ENCODE measurements at regions not wholly inside any gene's neighbourhood (a gene's known extent, or its start where the extent isn't known, plus 50 kb on each side); places are given as distances from the start of the nearest gene placed in this dataset.

GRCh38 chr3:40679290-40679689 is 154.5 kb downstream of the ZNF621 start:
- intact Hi-C loops (cut with DNase I), result no loop called here
- H3K27me3 ChIP-seq (ENCODE audit: insufficient read depth in 3 of 3, low read length in 2 of 3), result no peaks in the 10 kb centered on the region
- ATAC-seq (no peak), DNase-seq (no peak)
- no peaks in the 10 kb centered on the region for H3K4me1 ChIP-seq
- TF ChIP-seq, protein P1, sequence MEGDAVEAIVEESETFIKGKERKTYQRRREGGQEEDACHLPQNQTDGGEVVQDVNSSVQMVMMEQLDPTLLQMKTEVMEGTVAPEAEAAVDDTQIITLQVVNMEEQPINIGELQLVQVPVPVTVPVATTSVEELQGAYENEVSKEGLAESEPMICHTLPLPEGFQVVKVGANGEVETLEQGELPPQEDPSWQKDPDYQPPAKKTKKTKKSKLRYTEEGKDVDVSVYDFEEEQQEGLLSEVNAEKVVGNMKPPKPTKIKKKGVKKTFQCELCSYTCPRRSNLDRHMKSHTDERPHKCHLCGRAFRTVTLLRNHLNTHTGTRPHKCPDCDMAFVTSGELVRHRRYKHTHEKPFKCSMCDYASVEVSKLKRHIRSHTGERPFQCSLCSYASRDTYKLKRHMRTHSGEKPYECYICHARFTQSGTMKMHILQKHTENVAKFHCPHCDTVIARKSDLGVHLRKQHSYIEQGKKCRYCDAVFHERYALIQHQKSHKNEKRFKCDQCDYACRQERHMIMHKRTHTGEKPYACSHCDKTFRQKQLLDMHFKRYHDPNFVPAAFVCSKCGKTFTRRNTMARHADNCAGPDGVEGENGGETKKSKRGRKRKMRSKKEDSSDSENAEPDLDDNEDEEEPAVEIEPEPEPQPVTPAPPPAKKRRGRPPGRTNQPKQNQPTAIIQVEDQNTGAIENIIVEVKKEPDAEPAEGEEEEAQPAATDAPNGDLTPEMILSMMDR (IDR thresholded peaks at IDR 0.05), result no peak
- no peak overlapping the region for H3K4me3 ChIP-seq
- H3K9me3 ChIP-seq, result peaks cover 7% of the 10 kb centered on the region
- H3K36me3 ChIP-seq (ENCODE audit: insufficient read depth in 1 of 2, low read depth in 1 of 2), result no peaks in the 10 kb centered on the region
- no peak overlapping the region for H3K27ac ChIP-seq
- WGBS, 3 donors, result 90 to 93% (median 93%) methylated on average over 4 of the region's 4 CpGs

- no peaks in the 10 kb centered on the region for H3K4me1 ChIP-seq
Observed at GRCh38 chr3:40680685-40681657, 156.2 kb downstream of the ZNF621 start.

DNA sequence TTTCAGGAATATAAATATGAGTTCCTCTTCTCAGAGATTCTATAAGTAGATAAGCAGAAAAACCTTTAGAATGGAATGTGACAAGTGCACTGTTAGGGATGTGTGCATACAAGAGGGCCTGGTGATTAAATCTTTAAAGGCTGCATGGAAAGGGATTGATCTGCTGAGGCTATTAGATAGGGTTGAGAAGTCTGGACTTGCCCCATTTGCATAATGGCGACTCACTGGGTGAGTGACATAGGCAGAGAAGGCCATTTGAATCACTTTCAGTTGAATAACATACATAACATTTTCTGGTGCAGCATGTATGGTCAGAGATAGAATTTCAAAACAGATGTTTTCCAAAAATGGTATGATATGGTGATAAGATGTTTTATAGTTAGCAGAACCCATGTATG is 156.9 kb downstream of the ZNF621 start:
- DNase-seq (no peak), ATAC-seq (no peak)
- Histone ChIP-seq H3K4me3 (no peak overlapping the region), H3K4me1 (no peaks in the 10 kb centered on the region), H3K9me3 (no peaks in the 10 kb centered on the region), H3K36me3 (ENCODE audit: insufficient read depth in 1 of 2, low read depth in 1 of 2) (no peaks in the 10 kb centered on the region), H3K27ac (no peak overlapping the region), H3K27me3 (ENCODE audit: insufficient read depth in 3 of 3, low read length in 2 of 3) (no peaks in the 10 kb centered on the region)
- TF ChIP-seq, protein P1 (IDR thresholded peaks at IDR 0.05), result no peak
- WGBS, 3 donors, result 91 to 97% (median 93%) methylated on average over 1 of the region's 1 CpG
- intact Hi-C loops (cut with DNase I), result no loop called here

More at GRCh38 chr3:40680685-40681657, 156.2 kb downstream of the ZNF621 start:
- intact Hi-C loops (cut with DNase I), result no loop called here
- Histone ChIP-seq H3K9me3 (no peaks in the 10 kb centered on the region), H3K27me3 (ENCODE audit: insufficient read depth in 3 of 3, low read length in 2 of 3) (no peaks in the 10 kb centered on the region), H3K36me3 (ENCODE audit: insufficient read depth in 1 of 2, low read depth in 1 of 2) (no peaks in the 10 kb centered on the region), H3K27ac (no peak overlapping the region), H3K4me3 (no peak overlapping the region)
- TF ChIP-seq, protein P1 (IDR thresholded peaks at IDR 0.05), result no peak
- WGBS, 3 donors, result 52 to 67% (median 54%) methylated on average over 3 of the region's 3 CpGs
- no peak for ATAC-seq
- no peak for DNase-seq

- 71 to 90% (median 75%) methylated on average over 1 of the region's 1 CpG for WGBS, 3 donors
- no peak for ATAC-seq
- Histone ChIP-seq H3K27ac (no peak overlapping the region), H3K27me3 (ENCODE audit: insufficient read depth in 3 of 3, low read length in 2 of 3) (no peaks in the 10 kb centered on the region), H3K4me1 (no peaks in the 10 kb centered on the region), H3K9me3 (no peaks in the 10 kb centered on the region), H3K4me3 (no peak overlapping the region), H3K36me3 (ENCODE audit: insufficient read depth in 1 of 2, low read depth in 1 of 2) (no peaks in the 10 kb centered on the region)
- intact Hi-C loops (cut with DNase I), result no loop called here
- no peak for DNase-seq
- TF ChIP-seq, protein P1 (IDR thresholded peaks at IDR 0.05), result no peak
Observed at GRCh38 chr3:40689837-40690236, 165.1 kb downstream of the ZNF621 start.
